Thymus (tissue), 11 donors: ENCODE measurements at regions not wholly inside any gene's neighbourhood (a gene's known extent, or its start where the extent isn't known, plus 50 kb on each side); places are given as distances from the start of the nearest gene placed in this dataset.

ENCODE experiments used
- DNase-seq, 9 donors: peaks; one replicate each; pipeline ENCODE4 v3.0.0-alpha.2; 2013; ENCODE audit warnings: low spot score in 9 of 9, low read depth in 6 of 9, missing footprints in 1 of 9
- H3K27ac ChIP-seq, 2 donors: one replicate each; pipeline ENCODE4 v1.5.1; 2013; ENCODE audit warnings: control low read depth in 1 of 2, low read depth in 1 of 2, low read length in 1 of 2, mild to moderate bottlenecking in 1 of 2, moderate library complexity in 1 of 2
- H3K27me3 ChIP-seq, 2 donors: one replicate each; pipeline ENCODE4 v1.5.1; 2013; ENCODE audit warnings: low read length in 1 of 2; ENCODE audit not compliant: control insufficient read depth in 2 of 2, insufficient read depth in 1 of 2
- H3K36me3 ChIP-seq, 2 donors: one replicate each; pipeline ENCODE4 v1.5.1; 2013; ENCODE audit warnings: low read length in 1 of 2, mild to moderate bottlenecking in 1 of 2, moderate library complexity in 1 of 2; ENCODE audit not compliant: control insufficient read depth in 2 of 2, insufficient read depth in 2 of 2
- H3K4me1 ChIP-seq, 2 donors: one replicate each; pipeline ENCODE4 v1.5.1; 2013; ENCODE audit warnings: low read length in 2 of 2; ENCODE audit not compliant: control insufficient read depth in 2 of 2, insufficient read depth in 2 of 2
- H3K4me3 ChIP-seq, 2 donors: one replicate each; pipeline ENCODE4 v1.5.1; 2013; ENCODE audit warnings: low read length in 2 of 2, control low read depth in 1 of 2, mild to moderate bottlenecking in 1 of 2
- H3K9me3 ChIP-seq, 2 donors: one replicate each; pipeline ENCODE4 v1.5.1; 2013; ENCODE audit warnings: low read length in 1 of 2, mild to moderate bottlenecking in 1 of 2; ENCODE audit not compliant: control insufficient read depth in 2 of 2, insufficient read depth in 1 of 2
- WGBS: extraction: QIAGEN DNeasy Blood & Tissue Kit; methylation state at CpG from one replicate; pipeline ENCODE4 v1.1.7; 2013; 5-methylcytosine and 5-hydroxymethylcytosine counted together
- donor health status: healthy.

- H3K4me3 ChIP-seq, result no peak overlapping the region
- DNase-seq, result no peak
- WGBS, result 82% methylated on average over 15 of the region's 15 CpGs
- H3K4me1 ChIP-seq, result peaks cover 7 to 28% of the 10 kb centered on the region in 2 donors
- H3K27ac ChIP-seq, result no peak overlapping the region
- no peaks in the 10 kb centered on the region for H3K9me3 ChIP-seq
- H3K36me3 ChIP-seq, result no peaks in the 10 kb centered on the region
- H3K27me3 ChIP-seq, result no peaks in the 10 kb centered on the region
Observed at GRCh38 chr20:17860301-17861197, 108.0 kb downstream of the SNX5 start.

GRCh38 chr20:17859616-17860232 lies 108.9 kb downstream of the SNX5 start:
- WGBS, result 27% methylated on average over 22 of the region's 22 CpGs
- H3K27me3 ChIP-seq, result no peaks in the 10 kb centered on the region
- H3K27ac ChIP-seq, result no peak overlapping the region
- H3K36me3 ChIP-seq, result no peaks in the 10 kb centered on the region
- no peaks in the 10 kb centered on the region for H3K9me3 ChIP-seq
- DNase-seq, result peak in 3 of 9 donors; percentile 33 to 65 (median 44)
- peaks cover 7 to 28% of the 10 kb centered on the region in 2 donors for H3K4me1 ChIP-seq
- H3K4me3 ChIP-seq, result no peak overlapping the region

GRCh38 chr20:17859002-17859615 lies 109.5 kb downstream of the SNX5 start:
- DNase-seq, result no peak
- Histone ChIP-seq H3K27me3 (no peaks in the 10 kb centered on the region), H3K27ac (peak overlapping the region in 1 of 2 donors; percentile 33), H3K9me3 (no peaks in the 10 kb centered on the region), H3K36me3 (no peaks in the 10 kb centered on the region), H3K4me3 (no peak overlapping the region), H3K4me1 (peaks cover 7 to 28% of the 10 kb centered on the region in 2 donors)
- WGBS, result 84% methylated on average over 7 of the region's 7 CpGs

GRCh38 chr20:17858450-17859001 lies 110.1 kb downstream of the SNX5 start:
- H3K9me3 ChIP-seq, result no peaks in the 10 kb centered on the region
- no peak for DNase-seq
- 97% methylated on average over 13 of the region's 13 CpGs for WGBS
- no peak overlapping the region for H3K27ac ChIP-seq
- no peaks in the 10 kb centered on the region for H3K27me3 ChIP-seq
- no peak overlapping the region for H3K4me3 ChIP-seq
- peaks cover 7 to 28% of the 10 kb centered on the region in 2 donors for H3K4me1 ChIP-seq
- H3K36me3 ChIP-seq, result no peaks in the 10 kb centered on the region

- Histone ChIP-seq H3K4me1 (peaks cover 7 to 28% of the 10 kb centered on the region in 2 donors), H3K27me3 (no peaks in the 10 kb centered on the region), H3K4me3 (no peak overlapping the region), H3K36me3 (no peaks in the 10 kb centered on the region), H3K27ac (no peak overlapping the region), H3K9me3 (no peaks in the 10 kb centered on the region)
- DNase-seq, result no peak
- 95% methylated on average over 4 of the region's 4 CpGs for WGBS
Observed at GRCh38 chr20:17857639-17858449, 110.8 kb downstream of the SNX5 start.

GRCh38 chr20:17856837-17857605 lies 111.6 kb downstream of the SNX5 start:
- H3K4me3 ChIP-seq, result no peak overlapping the region
- no peak overlapping the region for H3K27ac ChIP-seq
- H3K36me3 ChIP-seq, result no peaks in the 10 kb centered on the region
- H3K27me3 ChIP-seq, result no peaks in the 10 kb centered on the region
- DNase-seq, result no peak
- H3K9me3 ChIP-seq, result no peaks in the 10 kb centered on the region
- H3K4me1 ChIP-seq, result peaks cover 7 to 28% of the 10 kb centered on the region in 2 donors
- WGBS, result 95% methylated on average over 5 of the region's 5 CpGs

GRCh38 chr20:17856024-17856564 lies 112.5 kb downstream of the SNX5 start:
- Histone ChIP-seq H3K36me3 (no peaks in the 10 kb centered on the region), H3K4me1 (peaks cover 7 to 28% of the 10 kb centered on the region in 2 donors), H3K4me3 (no peak overlapping the region), H3K27me3 (no peaks in the 10 kb centered on the region), H3K9me3 (no peaks in the 10 kb centered on the region), H3K27ac (peak overlapping the region in 1 of 2 donors; percentile 32)
- peak in 1 of 9 donors; percentile 69 for DNase-seq
- WGBS, result 8% methylated on average over 3 of the region's 3 CpGs
